Prostate gland (tissue), 2 donors: ENCODE measurements at regions not wholly inside any gene's neighbourhood (a gene's known extent, or its start where the extent isn't known, plus 50 kb on each side); places are given as distances from the start of the nearest gene placed in this dataset.

Experiments
- POLR2AphosphoS5 ChIP-seq: sonication (generic); formaldehyde crosslinking; IDR thresholded peaks from one replicate; pipeline ENCODE4 v1.6.1; 2017; ENCODE audit warnings: antibody characterized with exemption
- TF ChIP-seq, protein P1 (sequence below), 4 experiments: fragments of 200-600 bp in 2 of 4; fragments of 450-650 bp in 2 of 4; sonication (generic) in 2 of 4; IDR thresholded peaks; 1 replicate in 3 of 4; 2 replicates in 1 of 4; pipeline ENCODE4 v1.5.1; 2016 to 2019; ENCODE audit warnings: antibody characterized with exemption in 4 of 4, mild to moderate bottlenecking in 2 of 4, moderate library complexity in 2 of 4

DNA sequence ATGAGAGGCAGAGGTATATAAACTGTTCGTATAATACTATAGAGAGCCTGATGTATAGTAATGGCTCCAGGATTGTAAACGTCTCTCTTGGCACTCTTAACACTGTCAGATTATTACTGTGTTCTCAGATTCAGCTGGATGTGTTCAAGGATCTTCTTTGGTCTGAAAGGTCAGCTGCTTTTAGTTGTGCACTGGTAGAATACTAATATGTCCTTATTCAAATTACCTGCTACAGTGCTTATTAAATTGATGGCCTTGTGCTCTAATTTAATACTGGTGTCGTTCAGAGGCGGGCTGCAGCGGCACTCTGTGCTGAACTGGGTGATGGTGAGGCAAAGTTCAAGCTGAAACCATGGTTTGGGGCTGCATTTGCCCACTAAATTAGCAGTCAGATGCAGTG is 216.7 kb upstream of the ARRDC3 start:
- TF ChIP-seq POLR2AphosphoS5: no peak
- TF ChIP-seq, protein P1, sequence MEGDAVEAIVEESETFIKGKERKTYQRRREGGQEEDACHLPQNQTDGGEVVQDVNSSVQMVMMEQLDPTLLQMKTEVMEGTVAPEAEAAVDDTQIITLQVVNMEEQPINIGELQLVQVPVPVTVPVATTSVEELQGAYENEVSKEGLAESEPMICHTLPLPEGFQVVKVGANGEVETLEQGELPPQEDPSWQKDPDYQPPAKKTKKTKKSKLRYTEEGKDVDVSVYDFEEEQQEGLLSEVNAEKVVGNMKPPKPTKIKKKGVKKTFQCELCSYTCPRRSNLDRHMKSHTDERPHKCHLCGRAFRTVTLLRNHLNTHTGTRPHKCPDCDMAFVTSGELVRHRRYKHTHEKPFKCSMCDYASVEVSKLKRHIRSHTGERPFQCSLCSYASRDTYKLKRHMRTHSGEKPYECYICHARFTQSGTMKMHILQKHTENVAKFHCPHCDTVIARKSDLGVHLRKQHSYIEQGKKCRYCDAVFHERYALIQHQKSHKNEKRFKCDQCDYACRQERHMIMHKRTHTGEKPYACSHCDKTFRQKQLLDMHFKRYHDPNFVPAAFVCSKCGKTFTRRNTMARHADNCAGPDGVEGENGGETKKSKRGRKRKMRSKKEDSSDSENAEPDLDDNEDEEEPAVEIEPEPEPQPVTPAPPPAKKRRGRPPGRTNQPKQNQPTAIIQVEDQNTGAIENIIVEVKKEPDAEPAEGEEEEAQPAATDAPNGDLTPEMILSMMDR (IDR thresholded peaks at IDR 0.05): no peak
